CD8-positive, alpha-beta memory T cell (primary cell): ENCODE measurements at regions not wholly inside any gene's neighbourhood (a gene's known extent, or its start where the extent isn't known, plus 50 kb on each side); places are given as distances from the start of the nearest gene placed in this dataset.
A peak's percentile ranks its signal among the peaks of the same experiment; 100 is the strongest.

Experiments used
- CTCF ChIA-PET: fragments of 350-600 bp; sonication (Branson Sonifier 250); formaldehyde crosslinking; loops from one replicate; lab custom pipeline; 2021; ENCODE audit warnings: antibody characterized with exemption; lab: Charles Lee
- POLR2A ChIA-PET: fragments of 350-600 bp; sonication (Branson Sonifier 250); formaldehyde crosslinking; loops from one replicate; lab custom pipeline; 2021; ENCODE audit warnings: antibody characterized with exemption; lab: Charles Lee
- DNase-seq, 5 donors: peaks; one replicate each; pipeline versions ENCODE4 v3.0.0 to v3.0.0-alpha.2; 2020 to 2022; ENCODE audit warnings: mixed read lengths in 1 of 5
- H3K27ac ChIP-seq: one replicate; pipeline ENCODE4 v1.7.0; 2013; ENCODE audit warnings: low read depth, mild to moderate bottlenecking, low read length, moderate library complexity
- H3K27me3 ChIP-seq: 2 replicates; pipeline ENCODE4 v1.7.0; 2013; ENCODE audit warnings: low read length, mild to moderate bottlenecking; ENCODE audit not compliant: insufficient read depth, poor library complexity, severe bottlenecking
- H3K36me3 ChIP-seq: 2 replicates; pipeline ENCODE4 v1.7.0; 2013; ENCODE audit warnings: mild to moderate bottlenecking, low read length, moderate library complexity; ENCODE audit not compliant: insufficient read depth
- H3K4me1 ChIP-seq: 2 replicates; pipeline ENCODE4 v1.7.0; 2013; ENCODE audit warnings: mild to moderate bottlenecking, low read length, moderate library complexity; ENCODE audit not compliant: insufficient read depth
- H3K4me3 ChIP-seq: 2 replicates; pipeline ENCODE4 v1.7.0; 2013; ENCODE audit warnings: mild to moderate bottlenecking, low read length
- H3K9me3 ChIP-seq: 2 replicates; pipeline ENCODE4 v1.7.0; 2013; ENCODE audit warnings: mild to moderate bottlenecking, low read length
- H3K27ac Mint-ChIP-seq, 8 donors: one replicate each; pipeline ENCODE4 v1.8.0; 2020 to 2021; ENCODE audit warnings: mixed read lengths in 8 of 8, mild to moderate bottlenecking in 6 of 8, inconsistent platforms in 3 of 8, moderate library complexity in 3 of 8
- H3K27me3 Mint-ChIP-seq, 2 donors: one replicate each; pipeline ENCODE4 v1.8.0; 2020 to 2021; ENCODE audit warnings: mixed read lengths in 2 of 2, mild to moderate bottlenecking in 1 of 2, moderate library complexity in 1 of 2
- H3K36me3 Mint-ChIP-seq, 3 donors: one replicate each; pipeline ENCODE4 v1.8.0; 2020 to 2021; ENCODE audit warnings: mixed read lengths in 3 of 3, inconsistent platforms in 1 of 3, mild to moderate bottlenecking in 1 of 3
- H3K4me1 Mint-ChIP-seq, 3 donors: one replicate each; pipeline ENCODE4 v1.8.0; 2020 to 2021; ENCODE audit warnings: mixed read lengths in 3 of 3, inconsistent platforms in 1 of 3, mild to moderate bottlenecking in 1 of 3
- H3K4me3 Mint-ChIP-seq, 7 donors: one replicate each; pipeline ENCODE4 v1.8.0; 2020 to 2021; ENCODE audit warnings: mixed read lengths in 7 of 7, mild to moderate bottlenecking in 6 of 7, moderate library complexity in 4 of 7, inconsistent platforms in 2 of 7
- H3K9me3 Mint-ChIP-seq, 5 donors: one replicate each; pipeline ENCODE4 v1.8.0; 2020 to 2022; ENCODE audit warnings: mixed read lengths in 5 of 5, mild to moderate bottlenecking in 3 of 5, moderate library complexity in 2 of 5, inconsistent platforms in 1 of 5

GRCh38 chr15:93235269-93235668 lies 146.3 kb upstream of the RGMA start:
- H3K27ac ChIP-seq, result no peak overlapping the region
- peaks cover 0 to 4% (median 2%) of the 10 kb centered on the region in 5 donors for H3K9me3 Mint-ChIP-seq
- DNase-seq, result no peak
- H3K27ac Mint-ChIP-seq, result no peak overlapping the region
- no peaks in the 10 kb centered on the region for H3K9me3 ChIP-seq
- no peaks in the 10 kb centered on the region for H3K36me3 ChIP-seq
- H3K4me1 ChIP-seq, result no peaks in the 10 kb centered on the region
- peaks cover 0 to 4% (median 1%) of the 10 kb centered on the region in 3 donors for H3K36me3 Mint-ChIP-seq
- H3K27me3 Mint-ChIP-seq, result peaks cover 34 to 56% of the 10 kb centered on the region in 2 donors
- POLR2A ChIA-PET, result no interaction called here
- peaks cover 9% of the 10 kb centered on the region for H3K27me3 ChIP-seq
- H3K4me1 Mint-ChIP-seq, result peaks cover 16 to 26% (median 26%) of the 10 kb centered on the region in 3 donors
- CTCF ChIA-PET, result no interaction called here
- H3K4me3 ChIP-seq, result no peak overlapping the region
- no peak overlapping the region for H3K4me3 Mint-ChIP-seq

GRCh38 chr15:93233710-93234109 lies 144.7 kb upstream of the RGMA start:
- Histone ChIP-seq H3K9me3 (no peaks in the 10 kb centered on the region), H3K4me3 (no peak overlapping the region), H3K36me3 (no peaks in the 10 kb centered on the region), H3K27me3 (peaks cover 9% of the 10 kb centered on the region), H3K27ac (no peak overlapping the region), H3K4me1 (no peaks in the 10 kb centered on the region)
- H3K36me3 Mint-ChIP-seq, result peaks cover 0 to 4% (median 1%) of the 10 kb centered on the region in 3 donors
- ChIA-PET CTCF (interaction anchor here (1.2 kb wide), 1 partner anchor 17 kb away, joined by 3 read pairs; no protein-coding TSS in a partner anchor), POLR2A (no interaction called here)
- H3K4me1 Mint-ChIP-seq, result peaks cover 16 to 26% (median 26%) of the 10 kb centered on the region in 3 donors
- peaks cover 27 to 53% of the 10 kb centered on the region in 2 donors for H3K27me3 Mint-ChIP-seq
- peaks cover 0 to 4% (median 0%) of the 10 kb centered on the region in 5 donors for H3K9me3 Mint-ChIP-seq
- H3K4me3 Mint-ChIP-seq, result no peak overlapping the region
- H3K27ac Mint-ChIP-seq, result no peak overlapping the region
- no peak for DNase-seq

GRCh38 chr15:93232845-93233244 lies 143.8 kb upstream of the RGMA start:
- CTCF ChIA-PET, result no interaction called here
- DNase-seq, result no peak
- H3K4me1 Mint-ChIP-seq, result peaks cover 16 to 26% (median 26%) of the 10 kb centered on the region in 3 donors
- peaks cover 23 to 48% of the 10 kb centered on the region in 2 donors for H3K27me3 Mint-ChIP-seq
- H3K36me3 ChIP-seq, result no peaks in the 10 kb centered on the region
- H3K36me3 Mint-ChIP-seq, result peaks cover 0 to 4% (median 0%) of the 10 kb centered on the region in 3 donors
- peaks cover 9% of the 10 kb centered on the region for H3K27me3 ChIP-seq
- peaks cover 0 to 4% (median 0%) of the 10 kb centered on the region in 5 donors for H3K9me3 Mint-ChIP-seq
- no peaks in the 10 kb centered on the region for H3K4me1 ChIP-seq
- no peak overlapping the region for H3K4me3 ChIP-seq
- POLR2A ChIA-PET, result no interaction called here
- no peak overlapping the region for H3K27ac ChIP-seq
- no peak overlapping the region for H3K27ac Mint-ChIP-seq
- H3K4me3 Mint-ChIP-seq, result no peak overlapping the region
- no peaks in the 10 kb centered on the region for H3K9me3 ChIP-seq

DNA sequence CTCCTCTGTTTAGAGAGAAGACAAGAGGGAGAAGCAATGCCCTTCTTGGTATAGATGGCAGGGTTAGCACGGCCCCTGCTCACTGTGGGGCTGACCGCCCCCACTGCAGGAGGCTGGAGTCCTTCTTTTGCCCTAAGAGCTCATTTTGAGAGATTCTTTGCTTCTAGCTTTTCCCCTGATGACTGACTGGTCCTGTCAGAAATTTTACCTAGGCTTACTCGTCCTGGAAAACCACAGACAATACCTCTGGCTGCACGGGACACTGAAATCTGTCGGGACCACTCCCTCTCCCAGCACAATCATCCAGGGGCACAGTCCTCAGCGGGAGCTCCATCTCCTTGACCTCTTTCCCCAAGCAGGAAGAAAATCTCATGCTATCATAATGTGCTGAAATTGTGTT lies 143.0 kb upstream of the RGMA start:
- H3K4me3 Mint-ChIP-seq, result no peak overlapping the region
- H3K4me1 Mint-ChIP-seq, result peaks cover 16 to 26% (median 26%) of the 10 kb centered on the region in 3 donors
- Histone ChIP-seq H3K4me3 (no peak overlapping the region), H3K27me3 (peaks cover 9% of the 10 kb centered on the region), H3K9me3 (no peaks in the 10 kb centered on the region), H3K4me1 (no peaks in the 10 kb centered on the region), H3K27ac (no peak overlapping the region), H3K36me3 (no peaks in the 10 kb centered on the region)
- H3K36me3 Mint-ChIP-seq, result peaks cover 0 to 4% (median 0%) of the 10 kb centered on the region in 3 donors
- H3K9me3 Mint-ChIP-seq, result no peaks in the 10 kb centered on the region
- peaks cover 21 to 49% of the 10 kb centered on the region in 2 donors for H3K27me3 Mint-ChIP-seq
- ChIA-PET POLR2A (no interaction called here), CTCF (no interaction called here)
- no peak for DNase-seq
- no peak overlapping the region for H3K27ac Mint-ChIP-seq

DNA sequence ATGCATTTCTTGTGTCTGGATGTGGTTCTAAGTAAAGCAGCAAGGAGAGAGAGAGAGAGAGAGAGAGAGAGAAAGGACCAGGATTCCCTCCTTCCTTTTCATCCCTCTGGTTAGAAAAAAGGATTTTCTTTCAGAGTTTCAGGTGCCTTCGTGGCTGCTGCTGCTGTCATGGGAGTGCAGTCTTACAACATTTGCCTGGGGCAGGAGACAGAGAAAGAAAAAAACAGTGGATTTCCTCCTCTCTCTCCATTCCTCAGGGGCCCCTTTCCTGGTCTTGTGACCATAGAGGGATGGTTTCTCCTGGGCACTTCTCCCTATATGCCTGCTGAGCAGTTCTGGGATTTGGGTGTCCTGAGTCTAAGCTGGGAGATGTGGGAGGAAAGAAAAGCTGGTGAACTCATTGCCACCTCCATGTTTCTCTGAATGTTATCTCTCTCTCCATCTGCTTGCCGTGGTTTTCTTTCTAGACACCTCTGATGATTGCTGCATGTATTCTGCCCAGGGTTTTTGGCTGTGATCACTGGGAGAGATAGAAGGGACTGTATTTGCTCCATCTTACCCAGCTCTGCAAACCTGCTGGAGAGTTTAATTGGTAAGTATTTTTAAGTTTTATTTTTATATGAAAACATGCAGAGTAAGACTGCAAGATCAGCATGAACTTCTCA lies 142.4 kb upstream of the RGMA start:
- ChIA-PET POLR2A (no interaction called here), CTCF (no interaction called here)
- H3K27ac ChIP-seq, result no peak overlapping the region
- no peak for DNase-seq
- H3K4me1 ChIP-seq, result no peaks in the 10 kb centered on the region
- Mint-ChIP-seq H3K4me1 (peaks cover 16 to 24% (median 23%) of the 10 kb centered on the region in 3 donors), H3K27ac (peak overlapping the region in 1 of 8 donors; percentile 15), H3K27me3 (peaks cover 18 to 45% of the 10 kb centered on the region in 2 donors), H3K4me3 (peak overlapping the region in 1 of 7 donors; percentile 28), H3K9me3 (peaks cover 0 to 2% (median 0%) of the 10 kb centered on the region in 5 donors), H3K36me3 (peaks cover 0 to 4% (median 0%) of the 10 kb centered on the region in 3 donors)
- peaks cover 9% of the 10 kb centered on the region for H3K27me3 ChIP-seq
- H3K36me3 ChIP-seq, result no peaks in the 10 kb centered on the region
- no peaks in the 10 kb centered on the region for H3K9me3 ChIP-seq
- H3K4me3 ChIP-seq, result no peak overlapping the region

DNA sequence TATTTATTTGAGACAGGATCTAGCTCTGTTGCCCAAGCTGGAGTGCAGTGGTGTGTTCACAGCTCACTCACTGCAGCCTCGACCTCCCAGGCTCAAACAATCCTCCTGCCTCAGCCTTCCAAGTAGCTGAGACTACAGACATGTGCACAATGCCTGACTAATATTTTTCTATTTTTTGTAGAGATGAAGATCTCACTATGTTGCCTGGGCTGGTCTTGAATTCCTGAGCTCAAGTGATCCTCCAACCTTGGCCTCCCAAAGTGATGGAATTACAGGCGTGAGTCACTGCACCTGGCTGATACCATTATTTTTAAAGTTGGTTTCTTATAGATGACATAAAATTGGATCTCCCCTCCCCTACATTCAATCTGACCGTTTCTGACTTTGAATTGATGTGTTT lies 139.5 kb upstream of the RGMA start:
- peaks cover 7% of the 10 kb centered on the region for H3K27me3 ChIP-seq
- peaks cover 15 to 23% (median 16%) of the 10 kb centered on the region in 3 donors for H3K4me1 Mint-ChIP-seq
- no peak overlapping the region for H3K4me3 ChIP-seq
- H3K27me3 Mint-ChIP-seq, result peaks cover 12 to 47% of the 10 kb centered on the region in 2 donors
- DNase-seq, result no peak
- H3K36me3 Mint-ChIP-seq, result no peaks in the 10 kb centered on the region
- H3K9me3 Mint-ChIP-seq, result peaks cover 0 to 2% (median 0%) of the 10 kb centered on the region in 5 donors
- H3K4me1 ChIP-seq, result no peaks in the 10 kb centered on the region
- no peaks in the 10 kb centered on the region for H3K9me3 ChIP-seq
- H3K36me3 ChIP-seq, result no peaks in the 10 kb centered on the region
- no peak overlapping the region for H3K4me3 Mint-ChIP-seq
- no peak overlapping the region for H3K27ac Mint-ChIP-seq
- ChIA-PET POLR2A (no interaction called here), CTCF (no interaction called here)
- H3K27ac ChIP-seq, result no peak overlapping the region

DNA sequence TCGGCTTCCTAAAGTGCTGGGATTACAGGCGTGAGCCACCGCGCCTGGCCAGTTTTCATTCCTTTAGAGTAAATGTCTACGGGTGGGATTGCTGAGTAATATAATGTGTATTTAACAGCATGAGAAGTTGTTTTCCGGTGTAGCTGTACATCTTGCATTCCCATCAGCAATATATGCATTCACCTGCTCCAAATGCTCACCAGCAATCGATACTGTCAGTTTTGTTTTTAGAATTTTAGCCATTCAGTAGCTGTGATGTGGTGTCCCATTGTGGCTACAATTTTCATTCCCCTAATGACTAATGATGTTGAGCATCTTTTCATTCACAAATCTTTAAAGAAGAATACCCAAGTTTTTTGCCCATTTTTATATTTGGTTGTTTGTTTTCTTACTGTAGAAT lies 134.8 kb upstream of the RGMA start:
- Mint-ChIP-seq H3K27me3 (peaks cover 9 to 36% of the 10 kb centered on the region in 2 donors), H3K4me1 (peaks cover 0 to 6% (median 4%) of the 10 kb centered on the region in 3 donors), H3K36me3 (no peaks in the 10 kb centered on the region), H3K27ac (no peak overlapping the region), H3K9me3 (peaks cover 0 to 6% (median 0%) of the 10 kb centered on the region in 5 donors), H3K4me3 (no peak overlapping the region)
- no peak for DNase-seq
- ChIA-PET POLR2A (no interaction called here), CTCF (interaction anchor here (0.8 kb wide), 1 partner anchor 9 kb away, joined by 3 read pairs; no protein-coding TSS in a partner anchor)
- peaks cover 4% of the 10 kb centered on the region for H3K27me3 ChIP-seq
- no peak overlapping the region for H3K4me3 ChIP-seq
- no peaks in the 10 kb centered on the region for H3K4me1 ChIP-seq
- no peaks in the 10 kb centered on the region for H3K36me3 ChIP-seq
- no peak overlapping the region for H3K27ac ChIP-seq
- H3K9me3 ChIP-seq, result no peaks in the 10 kb centered on the region

GRCh38 chr15:93221759-93222158 lies 132.7 kb upstream of the RGMA start:
- CTCF ChIA-PET, result interaction anchor here (0.9 kb wide), 1 partner anchor 16 kb away, joined by 3 read pairs; no protein-coding TSS in a partner anchor
- Histone ChIP-seq H3K27me3 (peaks cover 4% of the 10 kb centered on the region), H3K27ac (no peak overlapping the region), H3K4me1 (no peaks in the 10 kb centered on the region), H3K4me3 (no peak overlapping the region), H3K9me3 (no peaks in the 10 kb centered on the region), H3K36me3 (no peaks in the 10 kb centered on the region)
- H3K9me3 Mint-ChIP-seq, result peaks cover 0 to 6% (median 0%) of the 10 kb centered on the region in 5 donors
- DNase-seq, result no peak
- H3K4me1 Mint-ChIP-seq, result peaks cover 0 to 6% (median 4%) of the 10 kb centered on the region in 3 donors
- peaks cover 6 to 29% of the 10 kb centered on the region in 2 donors for H3K27me3 Mint-ChIP-seq
- no peaks in the 10 kb centered on the region for H3K36me3 Mint-ChIP-seq
- no peak overlapping the region for H3K27ac Mint-ChIP-seq
- POLR2A ChIA-PET, result no interaction called here
- no peak overlapping the region for H3K4me3 Mint-ChIP-seq
